H1 (cell line): ENCODE measurements at regions not wholly inside any gene's neighbourhood (a gene's known extent, or its start where the extent isn't known, plus 50 kb on each side); places are given as distances from the start of the nearest gene placed in this dataset.

Experiments
- CTCF ChIA-PET: fragments of 300-600 bp; sonication (Branson Sonifier 250); formaldehyde crosslinking; loops from one replicate; lab custom pipeline; 2021; ENCODE audit not compliant: partially characterized antibody; lab: Charles Lee
- POLR2A ChIA-PET: fragments of 300-600 bp; sonication (Branson Sonifier 250); formaldehyde crosslinking; loops from one replicate; lab custom pipeline; 2021; ENCODE audit warnings: inconsistent platforms; ENCODE audit not compliant: partially characterized antibody; lab: Charles Lee
- DNase-seq, 2 experiments: peaks; one replicate each; pipeline versions ENCODE4 v3.0.0 to v3.0.0-alpha.2; 2010 to 2022; ENCODE audit warnings: low spot score in 2 of 2, low read depth in 1 of 2, mixed read lengths in 1 of 2
- FAIRE-seq: peaks from 2 replicates; lab custom pipeline; 2011; peaks lifted over from hg19 to GRCh38; lab: Jason Lieb, UNC
- H2AFZ ChIP-seq: 2 replicates; pipeline ENCODE4 v1.8.1; 2012; ENCODE audit warnings: low read length, inconsistent platforms
- H2AK5ac ChIP-seq: 2 replicates; pipeline ENCODE4 v1.6.1; 2013; ENCODE audit warnings: low read depth, low read length
- H2BK120ac ChIP-seq: replicated peaks from 2 replicates; pipeline ENCODE3; 2013; ENCODE audit warnings: low read depth, low read length, inconsistent platforms
- H2BK12ac ChIP-seq: 2 replicates; pipeline ENCODE4 v1.6.1; 2013; ENCODE audit warnings: low read depth, low read length
- H2BK15ac ChIP-seq: 2 replicates; pipeline ENCODE4 v1.6.1; 2013; ENCODE audit warnings: low read length
- H2BK20ac ChIP-seq: 2 replicates; pipeline ENCODE4 v1.6.1; 2013; ENCODE audit warnings: low read length
- H2BK5ac ChIP-seq: 2 replicates; pipeline ENCODE4 v1.6.1; 2013; ENCODE audit warnings: low read depth, low read length
- H3K14ac ChIP-seq: 2 replicates; pipeline ENCODE4 v1.6.1; 2013; ENCODE audit warnings: inconsistent platforms; ENCODE audit not compliant: insufficient read length
- H3K18ac ChIP-seq: 2 replicates; pipeline ENCODE4 v1.6.1; 2013; ENCODE audit warnings: low read length; ENCODE audit errors: extremely low read depth
- H3K23ac ChIP-seq: 2 replicates; pipeline ENCODE4 v1.6.1; 2013; ENCODE audit warnings: inconsistent platforms; ENCODE audit not compliant: insufficient read length
- H3K23me2 ChIP-seq: 2 replicates; pipeline ENCODE4 v1.6.1; 2013; ENCODE audit warnings: low read depth, low read length
- H3K27ac ChIP-seq: 2 replicates; pipeline ENCODE4 v1.6.1; 2011; ENCODE audit warnings: low read depth, low read length, inconsistent platforms
- H3K27me3 ChIP-seq, 4 experiments: replicated peaks in 1 of 4; 1 replicate in 1 of 4; 2 replicates in 3 of 4; pipeline versions ENCODE4 v1.6.1 to v1.8.1; 2011 to 2013; ENCODE audit warnings: low read length in 3 of 4, mild to moderate bottlenecking in 3 of 4, inconsistent platforms in 2 of 4, mixed read lengths in 2 of 4, moderate library complexity in 1 of 4; ENCODE audit not compliant: control insufficient read depth in 3 of 4, insufficient read depth in 3 of 4; ENCODE audit errors: extremely low read depth in 1 of 4
- H3K36me3 ChIP-seq, 4 experiments: 2 replicates each; pipeline versions ENCODE4 v1.6.1 to v1.8.1; 2011 to 2013; ENCODE audit warnings: mild to moderate bottlenecking in 4 of 4, low read length in 3 of 4, moderate library complexity in 2 of 4, control low read depth in 1 of 4, inconsistent platforms in 1 of 4; ENCODE audit not compliant: insufficient read depth in 4 of 4, control insufficient read depth in 2 of 4
- H3K4ac ChIP-seq: replicated peaks from 2 replicates; pipeline ENCODE3; 2013; ENCODE audit warnings: low read length, low read depth, mixed read lengths, inconsistent platforms; ENCODE audit not compliant: insufficient read length
- H3K4me1 ChIP-seq, 4 experiments: replicated peaks in 1 of 4; 1 replicate in 1 of 4; 2 replicates in 3 of 4; pipeline versions ENCODE4 v1.6.1 to v1.8.1; 2011 to 2013; ENCODE audit warnings: low read length in 3 of 4, inconsistent platforms in 2 of 4, mixed read lengths in 1 of 4; ENCODE audit not compliant: insufficient read depth in 4 of 4, control insufficient read depth in 3 of 4
- H3K4me2 ChIP-seq, 2 experiments: 2 replicates each; pipeline versions ENCODE4 v1.6.1 to v1.8.1; 2011 to 2013; ENCODE audit warnings: low read depth in 2 of 2, low read length in 2 of 2, control low read depth in 1 of 2, inconsistent platforms in 1 of 2, mild to moderate bottlenecking in 1 of 2; ENCODE audit not compliant: insufficient read depth in 1 of 2
- H3K4me3 ChIP-seq, 4 experiments: fragments of 200-600, 300-600 bp in 1 of 4; sonication (generic), shearing (Covaris generic), sonication (Bioruptor Twin) in 1 of 4; 2 replicates each; pipeline versions ENCODE4 v1.5.1 to v1.8.1; 2011 to 2016; ENCODE audit warnings: low read length in 4 of 4, low read depth in 3 of 4, control low read depth in 2 of 4, inconsistent platforms in 2 of 4, mild to moderate bottlenecking in 2 of 4, mixed read lengths in 1 of 4, moderate library complexity in 1 of 4; ENCODE audit not compliant: insufficient read depth in 2 of 4; ENCODE audit errors: extremely low read depth in 1 of 4
- H3K56ac ChIP-seq: replicated peaks from 2 replicates; pipeline ENCODE3; 2013; ENCODE audit warnings: low read depth, mild to moderate bottlenecking, mixed read lengths, low read length, inconsistent platforms; ENCODE audit not compliant: insufficient read length
- H3K79me1 ChIP-seq: 2 replicates; pipeline ENCODE4 v1.6.1; 2013; ENCODE audit warnings: low read depth, low read length, control low read depth
- H3K79me2 ChIP-seq, 2 experiments: 2 replicates each; pipeline versions ENCODE4 v1.6.1 to v1.8.1; 2012 to 2013; ENCODE audit warnings: low read length in 2 of 2, mild to moderate bottlenecking in 2 of 2, inconsistent platforms in 1 of 2; ENCODE audit not compliant: insufficient read depth in 2 of 2, control insufficient read depth in 1 of 2
- H3K9ac ChIP-seq, 4 experiments: replicated peaks in 1 of 4; 1 replicate in 1 of 4; 2 replicates in 3 of 4; pipeline versions ENCODE4 v1.6.1 to v1.8.1; 2011 to 2013; ENCODE audit warnings: low read depth in 3 of 4, low read length in 3 of 4, control low read depth in 2 of 4, mild to moderate bottlenecking in 2 of 4, moderate library complexity in 2 of 4, inconsistent platforms in 1 of 4; ENCODE audit errors: extremely low read depth in 1 of 4
- H3K9me3 ChIP-seq, 2 experiments: 2 replicates each; pipeline versions ENCODE4 v1.6.1 to v1.8.1; 2012 to 2013; ENCODE audit warnings: mild to moderate bottlenecking in 2 of 2, moderate library complexity in 2 of 2, control low read depth in 1 of 2, inconsistent platforms in 1 of 2, low read depth in 1 of 2, low read length in 1 of 2, mixed read lengths in 1 of 2; ENCODE audit not compliant: insufficient read depth in 2 of 2
- H4K20me1 ChIP-seq, 2 experiments: replicated peaks in 1 of 2; 2 replicates each; pipeline versions ENCODE3 to v1.8.1; 2011 to 2013; ENCODE audit warnings: inconsistent platforms in 2 of 2, low read length in 2 of 2, mild to moderate bottlenecking in 1 of 2; ENCODE audit not compliant: insufficient read depth in 2 of 2, control insufficient read depth in 1 of 2
- H4K5ac ChIP-seq: 2 replicates; pipeline ENCODE4 v1.6.1; 2013; ENCODE audit warnings: low read length, low read depth, mixed read lengths, inconsistent platforms; ENCODE audit not compliant: insufficient read length
- H4K8ac ChIP-seq: 2 replicates; pipeline ENCODE4 v1.8.0; 2013; ENCODE audit warnings: mild to moderate bottlenecking, moderate library complexity, low read length, inconsistent platforms; ENCODE audit not compliant: insufficient read depth; ENCODE audit errors: extremely low read depth
- H4K91ac ChIP-seq: replicated peaks from 2 replicates; pipeline ENCODE3; 2013; ENCODE audit warnings: low read length, mixed read lengths, inconsistent platforms; ENCODE audit not compliant: insufficient read length
- CBX5 ChIP-seq: fragments of 300-800, 300-1000 bp; sonication (generic); IDR thresholded peaks from 2 replicates; pipeline ENCODE4 v1.7.1; 2016; ENCODE audit warnings: antibody characterized with exemption, low read length, low read depth
- CBX8 ChIP-seq: fragments of 300-800, 300-1000 bp; sonication (generic); IDR thresholded peaks from 2 replicates; pipeline ENCODE4 v1.7.1; 2016; ENCODE audit warnings: low read depth, low read length, borderline replicate concordance
- EGR1 ChIP-seq: IDR thresholded peaks from 2 replicates; pipeline ENCODE4 v1.6.1; 2011; ENCODE audit warnings: low read depth, low read length, borderline replicate concordance
- FOSL1 ChIP-seq: IDR thresholded peaks from 2 replicates; pipeline ENCODE4 v1.6.1; 2011; ENCODE audit warnings: mild to moderate bottlenecking, low read depth, low read length, moderate library complexity; ENCODE audit not compliant: insufficient read depth
- JUN ChIP-seq: IDR thresholded peaks from 2 replicates; pipeline ENCODE4 v1.6.1; 2011; ENCODE audit warnings: low read depth, mild to moderate bottlenecking, improper control_type of control experiment, low read length
- KDM1A ChIP-seq: fragments of 200-600, 300-600 bp; sonication (generic); IDR thresholded peaks from 2 replicates; pipeline ENCODE4 v1.7.1; 2016; ENCODE audit warnings: mild to moderate bottlenecking, low read length, borderline replicate concordance
- SIN3A ChIP-seq, 2 experiments: IDR thresholded peaks in 1 of 2; conservative IDR thresholded peaks in 1 of 2; 2 replicates each; pipeline ENCODE4 v1.6.1; 2011 to 2012; ENCODE audit warnings: low read length in 2 of 2, improper control_type of control experiment in 1 of 2, low read depth in 1 of 2, mild to moderate bottlenecking in 1 of 2
- SIRT6 ChIP-seq: IDR thresholded peaks from one replicate; pipeline ENCODE4 v1.7.1; 2012; ENCODE audit warnings: low read length, inconsistent platforms
- SP2 ChIP-seq: IDR thresholded peaks from 2 replicates; pipeline ENCODE4 v1.6.1; 2012; ENCODE audit warnings: mild to moderate bottlenecking, low read length, inconsistent platforms
- TAF7 ChIP-seq: optimal IDR thresholded peaks from 2 replicates; pipeline ENCODE3; 2011; ENCODE audit warnings: low read depth, mild to moderate bottlenecking, inconsistent platforms, low read length, moderate library complexity, borderline replicate concordance
- WGBS, 2 experiments: shearing (Covaris generic) in 1 of 2; methylation state at CpG; one replicate each; pipeline versions ENCODE4 v1.1.6 to v1.1.7; 2013 to 2015; ENCODE audit warnings: low lambda C conversion rate in 2 of 2, mixed read lengths in 2 of 2, inconsistent platforms in 1 of 2, low coverage in 1 of 2, missing lambda C conversion rate in 1 of 2; ENCODE audit not compliant: insufficient replicate concordance in 2 of 2, insufficient coverage in 1 of 2, insufficient read length in 1 of 2; ENCODE audit errors: extremely low coverage in 1 of 2, missing lambda C conversion rate in 1 of 2; 5-methylcytosine and 5-hydroxymethylcytosine counted together
- TF ChIP-seq, protein P1 (sequence below): IDR thresholded peaks from 2 replicates; pipeline ENCODE4 v1.6.1; 2011; ENCODE audit warnings: low read length, improper control_type of control experiment
- TF ChIP-seq, protein P2 (sequence below): IDR thresholded peaks from 2 replicates; pipeline ENCODE4 v1.6.1; 2011; ENCODE audit warnings: low read depth, mild to moderate bottlenecking, low read length; ENCODE audit not compliant: insufficient read depth

DNA sequence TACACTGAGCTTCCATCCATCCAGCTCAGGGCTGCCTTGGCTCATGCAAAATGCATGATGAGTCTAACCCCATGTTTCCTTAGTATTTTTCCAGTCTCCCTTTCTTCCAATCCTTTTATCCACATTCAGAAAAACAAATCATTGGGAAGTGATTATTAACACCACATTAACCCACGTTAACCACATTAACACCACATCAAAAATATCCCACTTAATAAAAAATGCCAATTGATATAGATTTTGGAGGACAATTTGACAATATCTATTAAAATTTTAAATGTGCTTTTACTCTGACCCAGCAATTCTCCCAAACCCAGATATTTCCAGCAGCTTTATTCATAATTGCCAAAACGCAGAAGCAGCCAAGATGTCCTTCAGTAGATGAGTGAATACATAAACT is 75.6 kb upstream of the SRD5A3 start:
- Histone ChIP-seq H3K79me1 (no peaks in the 10 kb centered on the region), H3K23ac (no peak overlapping the region), H3K27me3 (no peaks in the 10 kb centered on the region), H4K91ac (peak overlapping the region; percentile 48), H4K5ac (no peak overlapping the region), H3K4ac (no peak overlapping the region), H3K27ac (no peak overlapping the region), H3K36me3 (no peaks in the 10 kb centered on the region), H2BK20ac (no peak overlapping the region), H3K14ac (no peak overlapping the region), H3K9ac (no peak overlapping the region), H3K56ac (no peak overlapping the region), H2AK5ac (no peak overlapping the region), H3K4me1 (peaks cover 0 to 6% (median 3%) of the 10 kb centered on the region in 4 experiments; a peak in 4 of 7 replicates), H3K18ac (peak overlapping the region; percentile 51; the same call in 1 of the 2 replicates), H4K20me1 (no peaks in the 10 kb centered on the region), H3K4me3 (no peak overlapping the region), H2BK12ac (no peak overlapping the region), H2AFZ (no peak overlapping the region), H2BK120ac (no peak overlapping the region), H3K4me2 (no peak overlapping the region), H3K79me2 (no peaks in the 10 kb centered on the region), H3K23me2 (no peaks in the 10 kb centered on the region), H2BK15ac (no peak overlapping the region), H4K8ac (no peak overlapping the region), H2BK5ac (no peak overlapping the region), H3K9me3 (no peaks in the 10 kb centered on the region)
- POLR2A ChIA-PET = no interaction called here
- CTCF ChIA-PET = interaction anchor here (0.6 to 1.2 kb wide), 2 partner anchors 52 to 86 kb away, joined by 3 to 4 read pairs; no protein-coding TSS in a partner anchor
- no peak for FAIRE-seq
- DNase-seq = no peak
- TF ChIP-seq SIRT6 (no peak), CBX8 (no peak), SIN3A (conservative IDR thresholded peaks at IDR 0.05 in 1 of 2, IDR thresholded peaks at IDR 0.05 in 1 of 2; ENCODE audit: low read depth in 1 of 2, low read length in 2 of 2) (no peak), KDM1A (no peak), SP2 (no peak), JUN (no peak), CBX5 (no peak), TAF7 (no peak), FOSL1 (no peak), EGR1 (no peak)
- TF ChIP-seq, protein P1, sequence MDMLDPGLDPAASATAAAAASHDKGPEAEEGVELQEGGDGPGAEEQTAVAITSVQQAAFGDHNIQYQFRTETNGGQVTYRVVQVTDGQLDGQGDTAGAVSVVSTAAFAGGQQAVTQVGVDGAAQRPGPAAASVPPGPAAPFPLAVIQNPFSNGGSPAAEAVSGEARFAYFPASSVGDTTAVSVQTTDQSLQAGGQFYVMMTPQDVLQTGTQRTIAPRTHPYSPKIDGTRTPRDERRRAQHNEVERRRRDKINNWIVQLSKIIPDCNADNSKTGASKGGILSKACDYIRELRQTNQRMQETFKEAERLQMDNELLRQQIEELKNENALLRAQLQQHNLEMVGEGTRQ = no peak
- TF ChIP-seq, protein P2, sequence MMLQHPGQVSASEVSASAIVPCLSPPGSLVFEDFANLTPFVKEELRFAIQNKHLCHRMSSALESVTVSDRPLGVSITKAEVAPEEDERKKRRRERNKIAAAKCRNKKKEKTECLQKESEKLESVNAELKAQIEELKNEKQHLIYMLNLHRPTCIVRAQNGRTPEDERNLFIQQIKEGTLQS = no peak
- WGBS, 2 experiments = 84 to 100% methylated on average over 1 to 2 of the region's 2 CpGs
